ENCODE measurements at regions not wholly inside any gene's neighbourhood (a gene's known extent, or its start where the extent isn't known, plus 50 kb on each side); places are given as distances from the start of the nearest gene placed in this dataset.

- TF ChIP-seq CTCF (IDR thresholded peaks at IDR 0.05 in 2 of 3, conservative IDR thresholded peaks at IDR 0.05 in 1 of 3; ENCODE audit: control insufficient read depth in 2 of 3, extremely low read depth in 1 of 3, insufficient read depth in 1 of 3, low read depth in 3 of 3, low read length in 3 of 3) (no peak), SMAD1 (IDR thresholded peaks at IDR 0.05; ENCODE audit: low read depth, partially characterized antibody) (no peak), POLR2A (IDR thresholded peaks at IDR 0.05; ENCODE audit: low read depth, low read length) (no peak)
Measured at GRCh38 chr2:67726416-67726815, 329.3 kb downstream of the ETAA1 start.

Measured in GM12878 (cell line).